DMS 273 treated with DMSO at 0.1 percent for 48 hours (cell line): ENCODE measurements at regions not wholly inside any gene's neighbourhood (a gene's known extent, or its start where the extent isn't known, plus 50 kb on each side); places are given as distances from the start of the nearest gene placed in this dataset.

Experiments used
- DNase-seq: peaks from one replicate; lab custom pipeline; 2025; lab: John Stamatoyannopoulos, UW

DNA sequence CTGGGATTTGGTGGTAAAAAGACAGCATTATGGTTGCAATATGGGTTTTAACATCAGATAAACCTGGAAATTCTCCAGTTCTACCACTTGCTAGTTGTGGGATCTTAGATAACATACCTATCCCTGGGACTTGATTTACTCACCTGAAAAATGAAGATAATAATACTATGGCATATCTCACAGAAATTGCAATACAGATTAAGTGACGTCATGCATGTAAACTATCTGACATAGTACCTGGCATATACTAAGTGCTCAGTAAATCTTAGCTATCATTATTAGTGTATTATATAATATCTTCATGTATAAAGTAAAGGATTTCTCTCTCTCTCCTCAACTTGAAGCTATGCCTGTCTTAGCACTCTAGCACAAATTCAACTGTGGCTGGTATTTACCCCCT lies 192.5 kb downstream of the PCDH19 start:
- DNase-seq, result no peak

DNA sequence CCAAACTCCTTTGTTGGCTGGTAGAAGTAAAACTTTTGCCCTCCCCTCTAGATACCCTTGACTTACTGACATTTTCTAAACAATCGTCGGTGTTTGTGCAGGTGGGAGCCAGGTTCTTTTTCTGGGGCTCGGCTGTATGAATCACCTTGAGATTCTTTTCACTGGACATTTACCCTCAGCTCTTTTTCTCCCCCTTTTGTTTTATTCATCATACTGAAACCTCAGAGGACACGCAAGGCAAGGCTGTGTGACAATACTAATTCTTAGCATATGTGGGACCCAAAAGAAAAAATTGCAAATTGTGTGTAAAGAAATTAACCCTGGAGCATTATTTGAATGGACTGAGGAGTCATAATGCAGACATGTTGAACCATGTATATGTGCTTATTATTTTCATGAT lies 194.0 kb downstream of the PCDH19 start:
- no peak for DNase-seq

DNA sequence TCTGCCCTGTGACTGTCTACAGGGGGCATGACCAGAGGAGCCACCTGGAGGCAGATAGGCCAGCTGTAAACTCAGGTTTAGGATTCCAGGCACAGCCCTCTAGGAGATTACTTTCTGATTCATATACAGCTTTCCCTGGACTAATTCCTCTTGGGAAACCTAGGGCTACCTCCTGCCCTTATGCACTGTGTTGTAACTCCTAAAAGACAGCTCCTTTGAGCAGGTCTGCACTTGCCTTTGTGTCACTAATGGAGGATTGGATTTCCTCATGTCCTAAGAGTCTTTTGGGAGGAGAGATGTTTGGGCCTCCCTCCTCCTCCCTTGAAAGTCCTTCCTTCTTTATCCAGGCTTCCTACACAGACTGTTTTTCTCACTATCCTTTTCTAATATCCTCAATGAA lies 202.0 kb downstream of the PCDH19 start:
- peak; percentile 13 for DNase-seq

DNA sequence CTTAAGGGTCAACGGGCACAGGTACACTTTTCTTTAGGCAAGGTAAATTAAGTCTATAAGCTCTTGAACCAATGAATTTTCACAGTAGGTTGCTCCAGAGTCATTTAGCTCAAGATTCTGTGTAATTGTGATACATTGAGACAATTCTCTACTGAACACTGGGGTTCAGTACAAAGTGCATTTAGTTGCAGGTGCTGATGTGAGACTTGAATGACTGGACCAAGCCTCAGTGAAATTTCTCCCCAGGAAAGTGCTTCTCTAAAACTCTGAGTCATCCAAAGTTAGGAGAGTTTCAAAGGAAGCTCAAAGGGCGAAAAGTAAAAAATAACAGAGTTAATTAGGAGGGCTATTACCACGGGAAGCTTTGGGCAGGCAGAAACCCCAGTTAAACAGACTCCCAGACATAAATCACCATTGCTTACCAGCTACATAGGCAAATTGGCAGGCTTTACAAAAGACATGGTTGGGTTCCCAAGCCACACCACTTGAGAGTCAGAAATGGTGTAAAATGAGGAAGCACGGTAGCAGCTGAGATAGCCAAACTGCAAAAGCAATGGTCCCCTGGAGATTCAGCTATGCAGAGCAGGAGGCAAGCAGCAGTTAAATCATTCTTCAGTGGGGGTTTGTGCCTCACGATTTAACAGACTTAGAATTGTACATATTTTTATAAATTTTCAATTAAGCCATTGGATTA lies 202.6 kb downstream of the PCDH19 start:
- DNase-seq, result no peak

DNA sequence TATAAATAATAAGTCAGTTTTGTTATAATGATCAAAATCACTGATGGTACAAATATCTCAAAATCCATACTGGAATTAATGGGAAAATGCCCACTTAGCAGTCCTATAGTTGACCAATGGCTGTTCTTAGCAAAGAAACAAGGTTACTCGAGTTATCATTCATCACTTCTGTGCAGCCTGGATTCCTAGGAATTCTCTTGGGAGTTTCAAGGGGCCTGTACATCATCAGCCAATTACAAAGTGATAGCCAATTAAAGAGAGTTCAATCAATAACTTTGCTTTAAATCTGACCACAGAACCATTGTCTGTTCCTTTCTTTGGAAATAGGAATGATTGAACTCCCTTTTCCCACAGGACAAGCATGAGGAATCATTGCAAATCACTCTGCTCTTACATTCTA lies 205.5 kb downstream of the PCDH19 start:
- no peak for DNase-seq

DNA sequence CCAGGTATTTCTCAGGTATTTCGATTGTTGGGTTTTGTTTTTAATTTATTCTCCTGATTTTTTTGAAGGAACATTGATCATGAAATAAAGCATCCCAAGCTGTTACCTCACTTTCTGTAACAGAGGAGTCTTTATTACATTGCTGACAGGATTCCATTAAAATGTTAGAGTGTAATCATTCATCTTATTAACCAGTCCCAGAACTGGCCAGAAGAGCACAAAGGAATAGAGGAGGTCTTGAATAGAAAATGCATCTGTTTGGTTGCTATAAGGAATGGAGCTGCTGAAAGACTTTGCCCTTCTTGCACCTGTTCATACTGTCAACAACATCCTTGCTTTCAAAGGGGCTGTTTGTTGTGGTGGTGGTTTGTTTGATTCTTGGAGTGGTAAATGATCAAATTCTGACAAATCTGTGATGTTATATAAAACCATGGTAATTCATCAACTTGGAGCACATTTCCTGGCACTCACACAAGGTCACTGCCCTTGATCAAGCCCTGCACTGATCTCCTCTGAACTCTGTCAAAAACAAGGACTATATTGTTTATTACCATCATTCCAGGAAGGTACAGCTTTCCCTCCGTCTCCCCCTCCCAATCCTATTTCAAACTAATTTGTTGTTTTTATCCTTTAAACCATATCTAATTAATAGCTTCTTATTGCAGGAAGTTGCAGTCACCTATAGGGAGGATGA lies 215.8 kb downstream of the PCDH19 start:
- no peak for DNase-seq
